Adrenal gland (tissue), 5 donors: ENCODE measurements at regions not wholly inside any gene's neighbourhood (a gene's known extent, or its start where the extent isn't known, plus 50 kb on each side); places are given as distances from the start of the nearest gene placed in this dataset.

ENCODE experiments used
- POLR2A ChIP-seq, 2 donors: fragments of 450-650 bp; IDR thresholded peaks; one replicate each; pipeline ENCODE4 v1.6.1; 2017; ENCODE audit warnings: antibody characterized with exemption in 2 of 2, mild to moderate bottlenecking in 2 of 2, moderate library complexity in 1 of 2
- TF ChIP-seq, protein P1 (sequence below), 6 experiments: fragments of 450-650 bp in 4 of 6; fragments of 200-600 bp in 2 of 6; sonication (generic) in 1 of 6; IDR thresholded peaks; 1 replicate in 5 of 6; 2 replicates in 1 of 6; pipeline versions ENCODE4 v1.5.1 to v1.8.0; 2016 to 2021; ENCODE audit warnings: antibody characterized with exemption in 6 of 6, mild to moderate bottlenecking in 2 of 6, moderate library complexity in 1 of 6
- donor health status: DM: no; HTN: no; CAD: no.

GRCh38 chr5:89473196-89473595 lies 590.2 kb upstream of the MEF2C start:
- TF ChIP-seq, protein P1, sequence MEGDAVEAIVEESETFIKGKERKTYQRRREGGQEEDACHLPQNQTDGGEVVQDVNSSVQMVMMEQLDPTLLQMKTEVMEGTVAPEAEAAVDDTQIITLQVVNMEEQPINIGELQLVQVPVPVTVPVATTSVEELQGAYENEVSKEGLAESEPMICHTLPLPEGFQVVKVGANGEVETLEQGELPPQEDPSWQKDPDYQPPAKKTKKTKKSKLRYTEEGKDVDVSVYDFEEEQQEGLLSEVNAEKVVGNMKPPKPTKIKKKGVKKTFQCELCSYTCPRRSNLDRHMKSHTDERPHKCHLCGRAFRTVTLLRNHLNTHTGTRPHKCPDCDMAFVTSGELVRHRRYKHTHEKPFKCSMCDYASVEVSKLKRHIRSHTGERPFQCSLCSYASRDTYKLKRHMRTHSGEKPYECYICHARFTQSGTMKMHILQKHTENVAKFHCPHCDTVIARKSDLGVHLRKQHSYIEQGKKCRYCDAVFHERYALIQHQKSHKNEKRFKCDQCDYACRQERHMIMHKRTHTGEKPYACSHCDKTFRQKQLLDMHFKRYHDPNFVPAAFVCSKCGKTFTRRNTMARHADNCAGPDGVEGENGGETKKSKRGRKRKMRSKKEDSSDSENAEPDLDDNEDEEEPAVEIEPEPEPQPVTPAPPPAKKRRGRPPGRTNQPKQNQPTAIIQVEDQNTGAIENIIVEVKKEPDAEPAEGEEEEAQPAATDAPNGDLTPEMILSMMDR (IDR thresholded peaks at IDR 0.05), result no peak
- TF ChIP-seq POLR2A (IDR thresholded peaks at IDR 0.05), result no peak
